Parathyroid adenoma (tissue), 2 donors: ENCODE measurements at regions not wholly inside any gene's neighbourhood (a gene's known extent, or its start where the extent isn't known, plus 50 kb on each side); places are given as distances from the start of the nearest gene placed in this dataset.

Source experiments
- H2AFZ ChIP-seq: fragments of 300-600 bp; sonication (generic); one replicate; pipeline ENCODE4 v1.7.0; 2017; ENCODE audit warnings: antibody characterized with exemption, mild to moderate bottlenecking
- H3K27ac ChIP-seq: fragments of 300-600 bp; sonication (generic); one replicate; pipeline ENCODE4 v1.7.0; 2017
- H3K27me3 ChIP-seq: fragments of 300-600 bp; sonication (generic); one replicate; pipeline ENCODE4 v1.7.0; 2017; ENCODE audit warnings: low read length; ENCODE audit not compliant: control insufficient read depth, insufficient read depth
- H3K36me3 ChIP-seq: fragments of 300-600 bp; sonication (generic); one replicate; pipeline ENCODE4 v1.7.0; 2017; ENCODE audit warnings: low read length; ENCODE audit not compliant: control insufficient read depth, insufficient read depth
- H3K4me1 ChIP-seq: fragments of 300-600 bp; sonication (generic); one replicate; pipeline ENCODE4 v1.7.0; 2017; ENCODE audit warnings: control low read depth
- H3K4me2 ChIP-seq: fragments of 300-600 bp; sonication (generic); one replicate; pipeline ENCODE4 v1.7.0; 2017; ENCODE audit warnings: low read length
- H3K4me3 ChIP-seq: fragments of 300-600 bp; sonication (generic); one replicate; pipeline ENCODE4 v1.7.0; 2017; ENCODE audit warnings: low read depth, low read length
- H3K79me2 ChIP-seq: fragments of 300-600 bp; sonication (generic); one replicate; pipeline ENCODE4 v1.7.0; 2017; ENCODE audit warnings: control low read depth
- H3K9ac ChIP-seq: fragments of 300-600 bp; sonication (generic); one replicate; pipeline ENCODE4 v1.7.0; 2017; ENCODE audit warnings: mild to moderate bottlenecking
- H3K9me3 ChIP-seq: fragments of 300-600 bp; sonication (generic); one replicate; pipeline ENCODE4 v1.7.0; 2017; ENCODE audit warnings: low read length; ENCODE audit not compliant: control insufficient read depth
- TF ChIP-seq, protein P1 (sequence below): fragments of 300-600 bp; sonication (generic); IDR thresholded peaks from one replicate; pipeline ENCODE4 v1.7.0; 2017; ENCODE audit warnings: antibody characterized with exemption, mild to moderate bottlenecking
- donor health status: primary hyperparathyroidism.

GRCh38 chr5:123906698-123907295 is 394.8 kb downstream of the CSNK1G3 start:
- H2AFZ ChIP-seq, result no peak overlapping the region
- H3K36me3 ChIP-seq, result no peaks in the 10 kb centered on the region
- H3K9me3 ChIP-seq, result no peaks in the 10 kb centered on the region
- no peaks in the 10 kb centered on the region for H3K4me1 ChIP-seq
- no peak overlapping the region for H3K9ac ChIP-seq
- no peaks in the 10 kb centered on the region for H3K79me2 ChIP-seq
- H3K4me3 ChIP-seq, result no peak overlapping the region
- TF ChIP-seq, protein P1, sequence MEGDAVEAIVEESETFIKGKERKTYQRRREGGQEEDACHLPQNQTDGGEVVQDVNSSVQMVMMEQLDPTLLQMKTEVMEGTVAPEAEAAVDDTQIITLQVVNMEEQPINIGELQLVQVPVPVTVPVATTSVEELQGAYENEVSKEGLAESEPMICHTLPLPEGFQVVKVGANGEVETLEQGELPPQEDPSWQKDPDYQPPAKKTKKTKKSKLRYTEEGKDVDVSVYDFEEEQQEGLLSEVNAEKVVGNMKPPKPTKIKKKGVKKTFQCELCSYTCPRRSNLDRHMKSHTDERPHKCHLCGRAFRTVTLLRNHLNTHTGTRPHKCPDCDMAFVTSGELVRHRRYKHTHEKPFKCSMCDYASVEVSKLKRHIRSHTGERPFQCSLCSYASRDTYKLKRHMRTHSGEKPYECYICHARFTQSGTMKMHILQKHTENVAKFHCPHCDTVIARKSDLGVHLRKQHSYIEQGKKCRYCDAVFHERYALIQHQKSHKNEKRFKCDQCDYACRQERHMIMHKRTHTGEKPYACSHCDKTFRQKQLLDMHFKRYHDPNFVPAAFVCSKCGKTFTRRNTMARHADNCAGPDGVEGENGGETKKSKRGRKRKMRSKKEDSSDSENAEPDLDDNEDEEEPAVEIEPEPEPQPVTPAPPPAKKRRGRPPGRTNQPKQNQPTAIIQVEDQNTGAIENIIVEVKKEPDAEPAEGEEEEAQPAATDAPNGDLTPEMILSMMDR, result no peak
- H3K4me2 ChIP-seq, result no peak overlapping the region
- no peaks in the 10 kb centered on the region for H3K27me3 ChIP-seq
- no peak overlapping the region for H3K27ac ChIP-seq

- TF ChIP-seq, protein P1, result no peak
- H3K9ac ChIP-seq, result no peak overlapping the region
- H3K79me2 ChIP-seq, result no peaks in the 10 kb centered on the region
- no peak overlapping the region for H3K4me2 ChIP-seq
- H2AFZ ChIP-seq, result no peak overlapping the region
- no peaks in the 10 kb centered on the region for H3K27me3 ChIP-seq
- H3K36me3 ChIP-seq, result no peaks in the 10 kb centered on the region
- no peak overlapping the region for H3K4me3 ChIP-seq
- H3K9me3 ChIP-seq, result no peaks in the 10 kb centered on the region
- H3K4me1 ChIP-seq, result no peaks in the 10 kb centered on the region
- H3K27ac ChIP-seq, result no peak overlapping the region
Observed at GRCh38 chr5:123885081-123885480, 373.1 kb downstream of the CSNK1G3 start.

DNA sequence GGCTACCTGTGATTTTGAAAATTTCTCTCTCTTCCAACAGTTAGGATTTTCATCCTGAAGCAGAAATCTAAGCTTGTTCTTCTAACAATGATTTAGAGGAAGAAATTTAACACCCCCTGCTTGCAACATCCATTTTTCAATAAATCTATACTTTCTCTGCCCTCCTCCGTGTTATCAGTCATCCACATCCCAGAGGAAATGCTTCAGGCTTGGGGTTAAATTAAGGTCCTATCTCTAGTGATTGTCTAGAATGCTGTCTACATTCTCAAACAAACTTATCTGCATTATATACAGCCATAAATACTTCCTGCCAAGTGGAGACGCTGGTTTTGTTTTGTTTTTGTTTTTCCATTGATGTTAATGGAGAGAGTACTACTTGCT is 371.0 kb downstream of the CSNK1G3 start:
- Histone ChIP-seq H3K36me3 (no peaks in the 10 kb centered on the region), H3K27ac (no peak overlapping the region), H2AFZ (peak overlapping the region; percentile 8), H3K9ac (no peak overlapping the region), H3K4me3 (no peak overlapping the region), H3K4me1 (no peaks in the 10 kb centered on the region), H3K79me2 (no peaks in the 10 kb centered on the region), H3K27me3 (no peaks in the 10 kb centered on the region), H3K4me2 (no peak overlapping the region), H3K9me3 (no peaks in the 10 kb centered on the region)
- TF ChIP-seq, protein P1, result no peak

- no peak overlapping the region for H3K4me2 ChIP-seq
- H3K9ac ChIP-seq, result no peak overlapping the region
- H3K4me1 ChIP-seq, result no peaks in the 10 kb centered on the region
- H3K36me3 ChIP-seq, result no peaks in the 10 kb centered on the region
- no peaks in the 10 kb centered on the region for H3K79me2 ChIP-seq
- H3K27ac ChIP-seq, result no peak overlapping the region
- no peaks in the 10 kb centered on the region for H3K27me3 ChIP-seq
- H2AFZ ChIP-seq, result peak overlapping the region; percentile 8
- no peak overlapping the region for H3K4me3 ChIP-seq
- no peaks in the 10 kb centered on the region for H3K9me3 ChIP-seq
- TF ChIP-seq, protein P1, result no peak
Observed at GRCh38 chr5:123882319-123882964, 370.5 kb downstream of the CSNK1G3 start.

DNA sequence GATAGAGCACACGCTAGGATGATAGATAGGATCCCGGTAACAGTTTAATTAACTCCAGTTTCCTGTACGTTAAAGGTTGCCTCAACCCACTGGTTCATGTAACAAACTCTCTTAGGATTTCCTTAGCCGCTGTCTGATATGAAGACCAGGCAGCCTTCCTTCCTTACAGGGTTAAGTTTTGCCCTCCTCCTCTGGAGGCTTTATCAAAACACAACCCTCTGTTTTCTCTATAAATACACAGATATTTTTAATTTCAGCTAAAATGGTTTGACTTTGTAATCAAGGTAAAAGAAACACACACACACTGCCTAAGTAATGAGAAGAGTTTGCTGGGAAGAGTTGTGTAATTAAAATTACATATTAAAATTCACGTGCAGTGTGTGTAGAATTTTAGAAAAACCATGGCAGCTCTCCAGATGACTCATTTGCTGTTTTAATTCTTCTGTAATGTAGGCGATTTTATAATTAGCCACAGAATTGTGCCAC is 369.8 kb downstream of the CSNK1G3 start:
- H3K36me3 ChIP-seq, result no peaks in the 10 kb centered on the region
- no peaks in the 10 kb centered on the region for H3K9me3 ChIP-seq
- H3K4me2 ChIP-seq, result no peak overlapping the region
- no peaks in the 10 kb centered on the region for H3K79me2 ChIP-seq
- TF ChIP-seq, protein P1, result no peak
- no peak overlapping the region for H2AFZ ChIP-seq
- H3K4me1 ChIP-seq, result no peaks in the 10 kb centered on the region
- no peak overlapping the region for H3K4me3 ChIP-seq
- no peaks in the 10 kb centered on the region for H3K27me3 ChIP-seq
- no peak overlapping the region for H3K9ac ChIP-seq
- no peak overlapping the region for H3K27ac ChIP-seq
